CD4-positive, alpha-beta T cell treated with Interleukin-17A for 1 hour (primary cell): ENCODE measurements at regions not wholly inside any gene's neighbourhood (a gene's known extent, or its start where the extent isn't known, plus 50 kb on each side); places are given as distances from the start of the nearest gene placed in this dataset.

Experiments
- DNase-seq: peaks from one replicate; pipeline ENCODE4 v3.0.0-alpha.2; 2020

- no peak for DNase-seq
These were observed 1760.2 kb upstream of the TENM3 start for GRCh38 chr4:180483036-180483435.

- DNase-seq, result no peak
These were observed 1757.8 kb upstream of the TENM3 start for GRCh38 chr4:180485407-180485806.

GRCh38 chr4:180486342-180486741 lies 1756.9 kb upstream of the TENM3 start:
- DNase-seq, result no peak

- no peak for DNase-seq
These were observed 1753.4 kb upstream of the TENM3 start for GRCh38 chr4:180489787-180490186.

- DNase-seq, result no peak
These were observed 1752.0 kb upstream of the TENM3 start for GRCh38 chr4:180491210-180491609.

GRCh38 chr4:180493299-180493698 lies 1749.9 kb upstream of the TENM3 start:
- DNase-seq, result no peak

- DNase-seq, result no peak
These were observed 1743.0 kb upstream of the TENM3 start for GRCh38 chr4:180500154-180500553.

- no peak for DNase-seq
These were observed 1730.3 kb upstream of the TENM3 start for GRCh38 chr4:180512801-180513475.

- DNase-seq, result no peak
These were observed 1724.3 kb upstream of the TENM3 start for GRCh38 chr4:180518906-180519305.

- no peak for DNase-seq
These were observed 1722.0 kb upstream of the TENM3 start for GRCh38 chr4:180521181-180521580.

- DNase-seq, result no peak
These were observed 1717.6 kb upstream of the TENM3 start for GRCh38 chr4:180525523-180526077.

- no peak for DNase-seq
These were observed 1715.2 kb upstream of the TENM3 start for GRCh38 chr4:180528003-180528402.

- no peak for DNase-seq
These were observed 1712.4 kb upstream of the TENM3 start for GRCh38 chr4:180530787-180531186.

- no peak for DNase-seq
These were observed 1710.5 kb upstream of the TENM3 start for GRCh38 chr4:180532691-180533090.

GRCh38 chr4:180538384-180539057 lies 1704.7 kb upstream of the TENM3 start:
- DNase-seq, result no peak

- no peak for DNase-seq
These were observed 1703.9 kb upstream of the TENM3 start for GRCh38 chr4:180539284-180539683.

GRCh38 chr4:180541678-180542077 lies 1701.5 kb upstream of the TENM3 start:
- DNase-seq, result no peak

GRCh38 chr4:180542445-180543100 lies 1700.6 kb upstream of the TENM3 start:
- DNase-seq, result no peak

- DNase-seq, result no peak
These were observed 1693.1 kb upstream of the TENM3 start for GRCh38 chr4:180550106-180550505.

- no peak for DNase-seq
These were observed 1685.9 kb upstream of the TENM3 start for GRCh38 chr4:180557348-180557747.

- DNase-seq, result no peak
These were observed 1685.3 kb upstream of the TENM3 start for GRCh38 chr4:180557950-180558349.

- DNase-seq, result no peak
These were observed 1684.8 kb upstream of the TENM3 start for GRCh38 chr4:180558427-180558826.

GRCh38 chr4:180560896-180561295 lies 1682.3 kb upstream of the TENM3 start:
- DNase-seq, result no peak

GRCh38 chr4:180564026-180564425 lies 1679.2 kb upstream of the TENM3 start:
- no peak for DNase-seq
